SK-N-SH (cell line): ENCODE measurements at regions not wholly inside any gene's neighbourhood (a gene's known extent, or its start where the extent isn't known, plus 50 kb on each side); places are given as distances from the start of the nearest gene placed in this dataset.

ENCODE experiments used
- CTCF ChIA-PET: fragments of 300-600, 350-600 bp; formaldehyde crosslinking; extraction: SDS; loops from one replicate; lab custom pipeline; 2021; lab: Yijun Ruan, JAX
- POLR2A ChIA-PET: fragments of 350-600 bp; sonication (Branson Sonifier 250); formaldehyde crosslinking; extraction: SDS; loops from one replicate; lab custom pipeline; 2020; ENCODE audit warnings: antibody characterized with exemption, inconsistent platforms; lab: Yijun Ruan, JAX
- DNase-seq: peaks from one replicate; pipeline ENCODE4 v3.0.0; 2012
- H2AFZ ChIP-seq: fragments of 200-600 bp; sonication (generic); 2 replicates; pipeline ENCODE4 v1.8.1; 2016; ENCODE audit warnings: antibody characterized with exemption, mild to moderate bottlenecking, low read depth
- H3F3A ChIP-seq: fragments of 200-600 bp; sonication (generic); replicated peaks from 2 replicates; pipeline ENCODE3; 2016; ENCODE audit warnings: antibody characterized with exemption, mild to moderate bottlenecking; ENCODE audit not compliant: insufficient read depth
- H3K27ac ChIP-seq, 2 experiments: fragments of 200-500 bp in 1 of 2; fragments of 200-600 bp in 1 of 2; sonication (Bioruptor generic) in 1 of 2; sonication (generic), shearing (Covaris generic) in 1 of 2; 2 replicates each; pipeline versions ENCODE4 v1.5.1 to v1.6.1; 2014 to 2016; ENCODE audit warnings: low read depth in 2 of 2, inconsistent platforms in 1 of 2, low read length in 1 of 2, mild to moderate bottlenecking in 1 of 2, mixed read lengths in 1 of 2
- H3K27me3 ChIP-seq: fragments of 200-600 bp; sonication (generic), shearing (Covaris generic); 2 replicates; pipeline ENCODE4 v1.6.1; 2016; ENCODE audit warnings: mixed run types; ENCODE audit not compliant: insufficient read depth
- H3K36me3 ChIP-seq, 2 experiments: fragments of 200-500 bp in 1 of 2; fragments of 200-600 bp in 1 of 2; sonication (Bioruptor generic) in 1 of 2; sonication (generic) in 1 of 2; replicated peaks in 1 of 2; 2 replicates each; pipeline versions ENCODE3 to v1.5.1; 2014 to 2016; ENCODE audit warnings: low read length in 1 of 2, mild to moderate bottlenecking in 1 of 2; ENCODE audit not compliant: insufficient read depth in 2 of 2, control insufficient read depth in 1 of 2
- H3K4me1 ChIP-seq, 2 experiments: fragments of 200-500 bp in 1 of 2; fragments of 200-600 bp in 1 of 2; sonication (Bioruptor generic) in 1 of 2; sonication (generic), shearing (Covaris generic) in 1 of 2; 2 replicates each; pipeline versions ENCODE4 v1.5.1 to v1.6.1; 2014 to 2016; ENCODE audit warnings: low read depth in 1 of 2, low read length in 1 of 2, mixed run types in 1 of 2; ENCODE audit not compliant: insufficient read depth in 2 of 2, control insufficient read depth in 1 of 2
- H3K4me2 ChIP-seq: fragments of 200-600 bp; sonication (generic), shearing (Covaris generic); 2 replicates; pipeline ENCODE4 v1.6.1; 2017; ENCODE audit warnings: mixed run types
- H3K4me3 ChIP-seq, 2 experiments: fragments of 200-500 bp in 1 of 2; fragments of 200-600 bp in 1 of 2; sonication (Bioruptor generic) in 1 of 2; sonication (generic), shearing (Covaris generic) in 1 of 2; 2 replicates each; pipeline versions ENCODE4 v1.5.1 to v1.8.1; 2014 to 2016; ENCODE audit warnings: low read depth in 2 of 2, inconsistent platforms in 1 of 2, low read length in 1 of 2, mild to moderate bottlenecking in 1 of 2, mixed read lengths in 1 of 2, moderate library complexity in 1 of 2
- H3K79me2 ChIP-seq: fragments of 200-600 bp; sonication (generic); 2 replicates; pipeline ENCODE4 v1.8.1; 2017; ENCODE audit warnings: mild to moderate bottlenecking; ENCODE audit not compliant: insufficient read depth
- H3K9ac ChIP-seq: fragments of 200-600 bp; sonication (generic); 2 replicates; pipeline ENCODE4 v1.6.1; 2017; ENCODE audit warnings: mixed run types
- H3K9me2 ChIP-seq: fragments of 200-600 bp; sonication (generic); 2 replicates; pipeline ENCODE4 v1.6.1; 2017; ENCODE audit warnings: mixed run types
- H3K9me3 ChIP-seq: fragments of 200-600 bp; sonication (generic); 2 replicates; pipeline ENCODE4 v1.6.1; 2017; ENCODE audit warnings: mixed run types, mild to moderate bottlenecking, moderate library complexity
- H4K20me1 ChIP-seq: fragments of 200-600 bp; sonication (generic); 2 replicates; pipeline ENCODE4 v1.6.1; 2017; ENCODE audit warnings: mild to moderate bottlenecking, mixed run types; ENCODE audit not compliant: insufficient read depth
- CTCF ChIP-seq: fragments of 200-600 bp; sonication (generic); IDR thresholded peaks from 2 replicates; pipeline ENCODE4 v1.6.1; 2017; ENCODE audit warnings: antibody characterized with exemption, mild to moderate bottlenecking, moderate library complexity
- ELF1 ChIP-seq: IDR thresholded peaks from 2 replicates; pipeline ENCODE4 v1.4.0; 2012
- FOXJ3 ChIP-seq: sonication (generic); formaldehyde crosslinking; IDR thresholded peaks from 2 replicates; pipeline ENCODE4 v1.5.1; 2020; ENCODE audit warnings: mild to moderate bottlenecking, missing genetic modification reagents
- GABPA ChIP-seq: IDR thresholded peaks from 2 replicates; pipeline ENCODE4 v1.4.0; 2012; ENCODE audit warnings: low read depth, mild to moderate bottlenecking
- JUND ChIP-seq: IDR thresholded peaks from 2 replicates; pipeline ENCODE4 v1.4.0; 2012
- MEF2A ChIP-seq: IDR thresholded peaks from 2 replicates; pipeline ENCODE4 v1.4.0; 2012; ENCODE audit warnings: low read depth, borderline replicate concordance
- MXI1 ChIP-seq: IDR thresholded peaks from 2 replicates; pipeline ENCODE4 v1.6.1; 2012; ENCODE audit warnings: mild to moderate bottlenecking, low read depth, low read length, improper control_type of control experiment
- RCOR1 ChIP-seq: fragments of 150-350 bp; IDR thresholded peaks from 2 replicates; pipeline ENCODE4 v1.6.1; 2017; ENCODE audit warnings: antibody characterized with exemption, low read length
- REST ChIP-seq: IDR thresholded peaks from 2 replicates; pipeline ENCODE4 v1.6.1; 2012; ENCODE audit warnings: mild to moderate bottlenecking, low read depth, low read length, moderate library complexity
- RXRA ChIP-seq: IDR thresholded peaks from 2 replicates; pipeline ENCODE4 v1.4.0; 2012; ENCODE audit warnings: low read depth, mild to moderate bottlenecking, borderline replicate concordance
- SIN3A ChIP-seq: IDR thresholded peaks from 2 replicates; pipeline ENCODE4 v1.6.1; 2012; ENCODE audit warnings: low read depth, mild to moderate bottlenecking, low read length, moderate library complexity, borderline replicate concordance
- TAF1 ChIP-seq: IDR thresholded peaks from 2 replicates; pipeline ENCODE4 v1.6.1; 2012; ENCODE audit warnings: low read depth, mild to moderate bottlenecking, low read length, moderate library complexity, borderline replicate concordance
- TCF12 ChIP-seq: IDR thresholded peaks from 2 replicates; pipeline ENCODE4 v1.4.0; 2012
- USF1 ChIP-seq: IDR thresholded peaks from 2 replicates; pipeline ENCODE4 v1.4.0; 2012; ENCODE audit warnings: low read depth, borderline replicate concordance
- USF2 ChIP-seq: fragments of 150-350 bp; IDR thresholded peaks from 2 replicates; pipeline ENCODE4 v1.6.1; 2017; ENCODE audit warnings: antibody characterized with exemption, low read length, low read depth, borderline replicate concordance
- YY1 ChIP-seq: IDR thresholded peaks from 2 replicates; pipeline ENCODE4 v1.4.0; 2012; ENCODE audit warnings: low read depth, mild to moderate bottlenecking
- WGBS: methylation state at CpG from one replicate; pipeline ENCODE4 v1.1.6; 2017; ENCODE audit warnings: low lambda C conversion rate; 5-methylcytosine and 5-hydroxymethylcytosine counted together

GRCh38 chr2:41830600-41830999 is 217.2 kb upstream of the PKDCC start (continued):
- TF ChIP-seq USF2 (no peak), RCOR1 (no peak), MEF2A (no peak), GABPA (no peak)

- H3K27me3 ChIP-seq, result 0 out of 2 replicates have a peak, but pooled peaks cover 6% of the 10 kb centered on the region
These were observed 215.6 kb upstream of the PKDCC start for GRCh38 chr2:41832218-41832617.

More at GRCh38 chr2:41832218-41832617, 215.6 kb upstream of the PKDCC start:
- Histone ChIP-seq H2AFZ (no peak overlapping the region), H3K9ac (no peak overlapping the region), H3K36me3 (no peaks in the 10 kb centered on the region), H3K4me1 (no peaks in the 10 kb centered on the region), H3K9me2 (no peaks in the 10 kb centered on the region), H3K4me2 (no peak overlapping the region), H3K9me3 (no peaks in the 10 kb centered on the region), H3K79me2 (no peaks in the 10 kb centered on the region), H3K27ac (no peak overlapping the region), H3F3A (no peaks in the 10 kb centered on the region), H4K20me1 (no peaks in the 10 kb centered on the region), H3K4me3 (no peak overlapping the region)
- CTCF ChIA-PET, result interaction anchor here (7.2 kb wide), 1 partner anchor 9 kb away, joined by 44 read pairs; no protein-coding TSS in a partner anchor
- WGBS, result 26% methylated on average over 5 of the region's 5 CpGs
- no peak for DNase-seq
- POLR2A ChIA-PET, result no interaction called here
- no peak for TF ChIP-seq ELF1
- no peak for TF ChIP-seq SIN3A
- TF ChIP-seq GABPA, result no peak
- no peak for TF ChIP-seq FOXJ3 (CRISPR knock-in tag)
- no peak for TF ChIP-seq REST
- no peak for TF ChIP-seq USF1
- TF ChIP-seq MXI1, result no peak
- no peak for TF ChIP-seq JUND
- no peak for TF ChIP-seq TAF1
- no peak for TF ChIP-seq MEF2A
- TF ChIP-seq RXRA, result no peak
- no peak for TF ChIP-seq YY1
- no peak for TF ChIP-seq USF2
- no peak for TF ChIP-seq TCF12
- TF ChIP-seq CTCF, result no peak
